Stimulated activated CD8-positive, alpha-beta memory T cell treated with anti-CD3 and anti-CD28 coated beads, Interleukin-7, amount 100 ng/mL, for 24 hours (primary cell): ENCODE measurements at regions not wholly inside any gene's neighbourhood (a gene's known extent, or its start where the extent isn't known, plus 50 kb on each side); places are given as distances from the start of the nearest gene placed in this dataset.
"Not testable (repeated sequence)": the region's sequence is repeated elsewhere in the genome, so short reads cannot be mapped to it uniquely, and the experiment has no call there.

Source experiments
- DNase-seq: peaks from one replicate; pipeline ENCODE4 v3.0.0-alpha.2; 2020; ENCODE audit warnings: low read depth

GRCh38 chr2:238723740-238724320, 124.1 kb upstream of the TWIST2 start:
- DNase-seq, result not testable (repeated sequence)

- DNase-seq, result no peak
Observed at GRCh38 chr2:238724728-238725127, 123.2 kb upstream of the TWIST2 start.

- DNase-seq, result no peak
Observed at GRCh38 chr2:238725298-238725697, 122.6 kb upstream of the TWIST2 start.

GRCh38 chr2:238726670-238727584, 121.0 kb upstream of the TWIST2 start:
- DNase-seq, result no peak

- DNase-seq, result no peak
Observed at GRCh38 chr2:238727585-238728329, 120.1 kb upstream of the TWIST2 start.

- DNase-seq, result no peak
Observed at GRCh38 chr2:238728330-238729260, 119.3 kb upstream of the TWIST2 start.

GRCh38 chr2:238729261-238729935, 118.5 kb upstream of the TWIST2 start:
- DNase-seq, result no peak

GRCh38 chr2:238730001-238730669, 117.8 kb upstream of the TWIST2 start:
- DNase-seq, result no peak

GRCh38 chr2:238730881-238731280, 117.0 kb upstream of the TWIST2 start:
- DNase-seq, result no peak

- no peak for DNase-seq
Observed at GRCh38 chr2:238731961-238732360, 115.9 kb upstream of the TWIST2 start.

- DNase-seq, result no peak
Observed at GRCh38 chr2:238738917-238739316, 109.0 kb upstream of the TWIST2 start.

GRCh38 chr2:238739668-238740067, 108.2 kb upstream of the TWIST2 start:
- no peak for DNase-seq

GRCh38 chr2:238741277-238741676, 106.6 kb upstream of the TWIST2 start:
- DNase-seq, result no peak

- DNase-seq, result no peak
Observed at GRCh38 chr2:238742066-238742465, 105.8 kb upstream of the TWIST2 start.

GRCh38 chr2:238742664-238743063, 105.2 kb upstream of the TWIST2 start:
- DNase-seq, result no peak

GRCh38 chr2:238743243-238744065, 104.4 kb upstream of the TWIST2 start:
- DNase-seq, result no peak

GRCh38 chr2:238744951-238745350, 102.9 kb upstream of the TWIST2 start:
- DNase-seq, result no peak

GRCh38 chr2:238745997-238746396, 101.9 kb upstream of the TWIST2 start:
- no peak for DNase-seq

- DNase-seq, result no peak
Observed at GRCh38 chr2:238747114-238747513, 100.8 kb upstream of the TWIST2 start.

GRCh38 chr2:238747557-238747956, 100.3 kb upstream of the TWIST2 start:
- DNase-seq, result no peak
